ENCODE measurements at regions not wholly inside any gene's neighbourhood (a gene's known extent, or its start where the extent isn't known, plus 50 kb on each side); places are given as distances from the start of the nearest gene placed in this dataset.

- no peak for FAIRE-seq
Measured at GRCh38 chr17:33352526-33352925, 59.4 kb upstream of the ASIC2 start.

GRCh38 chr17:33356266-33356665, 63.2 kb upstream of the ASIC2 start:
- FAIRE-seq, result no peak

- no peak for FAIRE-seq
Measured at GRCh38 chr17:33363475-33363874, 70.4 kb upstream of the ASIC2 start.

- FAIRE-seq, result no peak
Measured at GRCh38 chr17:33366960-33367359, 73.9 kb upstream of the ASIC2 start.

GRCh38 chr17:33369149-33369548, 76.1 kb upstream of the ASIC2 start:
- FAIRE-seq, result no peak

DNA sequence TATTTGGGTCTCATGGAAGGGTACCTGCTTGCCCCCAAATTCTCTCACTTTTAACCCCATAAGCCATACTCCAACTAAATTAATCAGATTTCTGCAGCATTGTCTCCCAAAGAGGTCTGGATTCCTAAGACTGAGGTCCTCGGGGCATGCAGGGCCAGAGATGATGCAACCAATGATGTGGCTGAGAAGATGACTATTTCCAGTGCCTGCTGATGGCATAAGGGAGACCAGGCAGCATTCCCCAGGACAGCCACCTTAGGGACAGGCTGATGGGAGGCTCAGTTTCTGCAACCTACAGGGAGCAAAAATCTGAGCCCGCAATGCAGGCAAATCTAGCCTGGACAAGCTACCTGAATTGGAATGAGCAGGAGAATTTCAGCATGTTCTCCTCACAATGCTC, 76.8 kb upstream of the ASIC2 start:
- no peak for FAIRE-seq

DNA sequence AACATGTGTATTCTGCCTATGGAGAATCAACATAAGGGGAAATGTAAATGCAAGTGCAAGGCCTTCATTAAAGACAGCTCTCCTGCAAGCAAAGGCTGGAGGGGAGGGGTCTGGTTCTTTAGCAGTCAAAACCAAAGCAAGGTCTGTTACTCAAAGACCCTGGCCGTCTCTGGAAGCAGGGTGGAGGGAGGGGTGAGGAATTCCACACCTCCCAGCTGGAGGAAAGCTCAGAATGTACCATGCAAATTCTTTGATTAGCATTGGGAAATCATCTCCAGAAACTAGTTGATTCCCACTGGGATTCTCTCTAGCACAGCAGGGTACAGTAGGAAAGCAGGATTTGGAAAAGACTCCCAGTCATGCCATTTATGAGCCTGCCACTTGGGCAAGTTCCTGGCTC, 77.3 kb upstream of the ASIC2 start:
- no peak for FAIRE-seq

GRCh38 chr17:33371377-33371776, 78.3 kb upstream of the ASIC2 start:
- FAIRE-seq, result no peak

GRCh38 chr17:33373273-33373672, 80.2 kb upstream of the ASIC2 start:
- no peak for FAIRE-seq

- FAIRE-seq, result no peak
Measured at GRCh38 chr17:33375103-33375502, 82.0 kb upstream of the ASIC2 start.

GRCh38 chr17:33375783-33376182, 82.7 kb upstream of the ASIC2 start:
- FAIRE-seq, result no peak

DNA sequence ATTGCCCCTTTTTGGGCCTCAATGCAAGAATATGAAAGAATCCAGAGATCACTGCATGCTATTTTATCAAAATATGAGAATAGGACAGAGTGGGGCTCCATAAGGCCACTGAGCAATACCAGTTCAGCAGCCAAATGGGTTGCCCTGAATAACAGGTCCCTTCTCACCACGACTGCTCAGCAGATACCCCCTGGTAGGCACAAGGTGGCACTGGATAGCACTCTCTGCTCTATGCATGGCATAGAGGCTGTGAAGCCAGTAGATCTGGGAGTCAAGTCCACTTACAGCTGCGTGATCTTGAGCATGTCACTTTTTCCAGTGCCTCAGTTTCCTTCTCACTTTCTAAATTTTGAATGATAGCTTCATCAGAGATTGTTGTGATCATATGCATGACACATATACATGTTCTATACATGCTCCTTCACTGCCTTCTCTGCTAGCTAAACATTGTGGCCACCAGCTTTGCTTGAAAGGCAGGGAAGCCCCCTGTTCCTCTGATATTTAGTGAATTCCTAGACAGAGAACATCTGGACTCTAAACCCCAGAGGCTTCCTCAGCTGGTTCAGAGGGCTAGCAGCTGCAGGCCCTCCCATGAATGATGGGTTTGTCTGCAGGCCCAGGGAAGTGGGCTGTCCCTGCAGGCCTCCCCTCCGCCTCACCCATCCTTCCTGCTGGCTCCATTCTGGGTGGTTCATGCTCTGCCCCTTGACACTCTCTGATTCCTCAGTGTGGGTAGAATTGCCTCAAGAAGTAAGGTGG, 84.9 kb upstream of the ASIC2 start:
- no peak for FAIRE-seq

- no peak for FAIRE-seq
Measured at GRCh38 chr17:33381201-33381600, 88.1 kb upstream of the ASIC2 start.

DNA sequence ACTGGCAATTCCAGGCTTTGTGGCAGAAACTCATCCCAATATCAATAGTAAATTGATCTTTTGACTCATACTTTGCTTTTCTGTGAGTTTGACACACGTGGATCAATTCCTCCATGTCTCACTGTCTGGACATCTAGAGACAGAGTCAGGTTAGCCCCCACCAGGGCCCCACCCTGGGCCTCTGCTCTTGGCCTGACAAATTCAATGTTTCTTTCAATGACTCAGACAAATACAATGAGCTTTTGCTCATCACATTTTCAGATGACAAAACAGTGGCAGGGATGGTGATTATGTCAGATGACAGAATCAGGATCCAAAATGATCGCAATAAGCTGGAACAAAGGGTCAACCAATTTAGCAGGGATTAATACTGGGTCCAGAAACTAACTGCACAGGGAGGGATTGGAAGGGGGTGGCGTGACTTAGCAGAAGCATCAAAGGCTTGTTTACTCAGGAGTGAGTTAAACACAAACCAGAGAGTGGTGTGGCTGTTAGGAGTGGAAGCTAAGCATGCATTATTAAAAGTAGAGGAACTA, 90.5 kb upstream of the ASIC2 start:
- no peak for FAIRE-seq

GRCh38 chr17:33385133-33385532, 92.0 kb upstream of the ASIC2 start:
- FAIRE-seq, result no peak

DNA sequence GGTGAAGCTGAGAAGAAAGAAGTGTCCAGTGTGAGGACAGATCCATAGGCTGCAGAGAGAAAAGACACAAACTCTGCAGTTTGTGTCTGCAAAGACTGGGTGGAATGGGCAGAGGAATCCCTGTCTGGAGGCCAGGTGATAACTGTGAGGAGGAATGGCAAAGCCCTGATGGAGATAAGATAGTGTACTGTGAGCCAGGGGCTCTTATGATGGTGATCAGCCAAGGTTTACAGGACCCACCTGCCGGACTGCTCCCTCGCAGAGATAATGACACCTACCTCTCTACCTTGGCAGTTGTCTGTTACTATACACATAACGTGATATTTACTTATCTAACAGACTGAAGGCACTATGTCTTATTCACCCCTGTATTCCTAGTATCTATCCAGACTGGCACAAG, 92.6 kb upstream of the ASIC2 start:
- FAIRE-seq, result no peak

GRCh38 chr17:33387406-33387805, 94.3 kb upstream of the ASIC2 start:
- FAIRE-seq, result no peak

DNA sequence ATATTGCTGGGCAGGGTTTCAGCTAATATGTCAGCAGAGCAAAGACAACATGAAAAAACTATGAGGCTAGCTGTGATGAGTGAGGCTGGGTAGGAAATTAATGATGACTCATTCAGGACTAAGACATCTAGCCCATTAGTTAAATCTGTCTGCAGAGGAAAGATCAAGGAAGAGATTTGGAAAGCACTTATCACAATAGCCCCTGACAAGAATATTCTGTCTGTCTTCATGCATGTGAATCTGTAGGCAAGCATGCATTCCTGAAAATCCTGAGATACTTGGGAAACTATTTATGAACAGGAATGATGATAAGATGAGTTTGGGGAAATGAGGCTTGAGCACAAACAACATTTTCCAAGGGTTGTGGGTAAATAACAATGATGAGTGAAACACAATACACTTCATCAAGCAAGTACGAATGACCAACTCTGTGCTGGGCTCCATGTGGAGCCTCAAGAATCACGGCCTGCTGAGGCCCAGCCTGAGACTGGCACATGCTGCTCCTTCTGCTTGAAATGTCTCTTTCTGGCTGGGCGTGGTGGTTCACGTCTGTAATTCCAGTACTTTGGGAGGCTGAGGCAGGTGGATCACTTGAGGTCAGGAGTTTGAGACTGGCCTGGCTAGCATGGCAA, 96.5 kb upstream of the ASIC2 start:
- FAIRE-seq, result no peak

- FAIRE-seq, result no peak
Measured at GRCh38 chr17:33390479-33391176, 97.5 kb upstream of the ASIC2 start.

GRCh38 chr17:33396818-33397217, 103.7 kb upstream of the ASIC2 start:
- no peak for FAIRE-seq

DNA sequence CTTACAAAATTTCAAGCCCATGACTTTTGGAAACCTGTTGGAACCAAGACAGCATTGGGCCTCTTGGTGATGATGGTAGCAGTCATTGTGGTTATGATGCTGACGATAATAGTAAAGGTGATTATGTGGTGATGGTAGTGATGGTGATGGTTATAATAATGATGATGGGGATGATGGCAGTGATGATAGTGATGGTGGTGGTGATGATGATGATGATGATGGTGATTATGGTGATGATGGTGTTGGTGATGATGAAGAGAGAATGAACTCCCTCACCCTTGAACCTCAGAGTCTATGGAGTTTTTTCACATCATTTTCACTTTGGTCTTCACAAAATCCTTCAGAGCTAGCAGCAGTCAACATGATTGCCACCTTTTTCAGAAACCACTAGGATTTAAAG, 105.3 kb upstream of the ASIC2 start:
- no peak for FAIRE-seq

DNA sequence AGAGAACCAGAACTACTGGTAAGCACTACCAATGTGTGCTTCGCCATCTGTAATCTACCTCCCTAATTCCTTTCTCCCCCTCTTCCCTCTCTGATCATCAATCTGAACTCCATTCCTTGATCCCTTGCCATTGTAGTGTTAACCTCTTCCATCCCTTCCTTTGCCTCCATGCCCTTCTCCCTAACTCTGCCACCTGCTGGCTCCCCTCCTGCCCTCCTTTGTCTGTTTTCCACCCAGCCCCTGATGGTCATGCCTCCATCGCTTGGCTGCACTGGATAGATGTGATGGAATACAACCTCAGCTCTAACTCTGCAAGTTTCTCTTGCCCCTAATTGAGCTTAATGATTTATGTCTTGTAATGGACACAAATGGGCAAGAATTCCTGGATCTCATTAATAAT, 108.2 kb upstream of the ASIC2 start:
- no peak for FAIRE-seq

DNA sequence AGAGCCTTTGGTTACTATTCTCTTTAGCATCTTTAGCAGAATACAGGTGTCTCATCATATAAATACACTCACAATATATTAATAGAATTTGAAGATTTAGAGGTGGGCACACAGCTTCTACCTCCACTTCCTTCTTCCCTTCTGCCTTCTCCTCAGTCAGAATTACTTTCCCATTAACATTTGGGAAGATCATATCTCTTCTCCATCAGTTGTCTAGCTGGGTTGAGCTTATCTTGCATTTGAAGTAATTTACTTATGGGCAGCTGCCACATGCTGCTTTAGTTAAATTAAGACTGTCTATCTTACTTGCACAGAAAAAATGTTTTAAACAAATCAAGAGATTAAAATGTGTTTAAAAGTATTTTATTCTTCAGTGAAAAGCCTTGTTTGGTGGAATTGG, 110.1 kb upstream of the ASIC2 start:
- FAIRE-seq, result no peak
